Lower leg skin (tissue), 3 donors: ENCODE measurements at regions not wholly inside any gene's neighbourhood (a gene's known extent, or its start where the extent isn't known, plus 50 kb on each side); places are given as distances from the start of the nearest gene placed in this dataset.

ENCODE experiments used
- POLR2A ChIP-seq, 2 donors: fragments of 450-650 bp; IDR thresholded peaks; one replicate each; pipeline ENCODE4 v1.6.1; 2016 to 2017; ENCODE audit warnings: antibody characterized with exemption in 2 of 2, mild to moderate bottlenecking in 1 of 2, moderate library complexity in 1 of 2
- TF ChIP-seq, protein P1 (sequence below), 3 donors: fragments of 450-650 bp; IDR thresholded peaks; one replicate each; pipeline ENCODE4 v1.5.1; 2016; ENCODE audit warnings: antibody characterized with exemption in 3 of 3, mild to moderate bottlenecking in 3 of 3, moderate library complexity in 2 of 3

DNA sequence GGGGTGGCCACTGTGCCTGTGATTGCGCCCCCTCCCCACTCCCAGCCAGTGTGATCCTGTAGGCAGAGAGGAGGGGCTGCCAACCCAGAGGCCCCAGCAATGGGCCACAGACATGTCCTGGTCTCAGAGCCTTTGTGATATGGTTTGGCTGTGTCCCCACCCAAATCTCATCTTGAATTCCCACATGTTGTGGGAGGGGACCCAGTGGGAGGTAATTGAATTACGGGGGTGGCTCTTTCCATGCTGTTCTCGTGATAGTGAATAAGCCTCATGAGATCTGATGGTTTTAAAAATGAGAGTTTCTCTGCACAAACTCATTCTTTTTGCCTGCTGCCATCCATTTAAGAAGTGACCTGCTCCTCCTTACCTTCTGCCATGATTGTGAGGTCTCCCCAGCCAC, 56.8 kb upstream of the ZNF469 start:
- TF ChIP-seq, protein P1, sequence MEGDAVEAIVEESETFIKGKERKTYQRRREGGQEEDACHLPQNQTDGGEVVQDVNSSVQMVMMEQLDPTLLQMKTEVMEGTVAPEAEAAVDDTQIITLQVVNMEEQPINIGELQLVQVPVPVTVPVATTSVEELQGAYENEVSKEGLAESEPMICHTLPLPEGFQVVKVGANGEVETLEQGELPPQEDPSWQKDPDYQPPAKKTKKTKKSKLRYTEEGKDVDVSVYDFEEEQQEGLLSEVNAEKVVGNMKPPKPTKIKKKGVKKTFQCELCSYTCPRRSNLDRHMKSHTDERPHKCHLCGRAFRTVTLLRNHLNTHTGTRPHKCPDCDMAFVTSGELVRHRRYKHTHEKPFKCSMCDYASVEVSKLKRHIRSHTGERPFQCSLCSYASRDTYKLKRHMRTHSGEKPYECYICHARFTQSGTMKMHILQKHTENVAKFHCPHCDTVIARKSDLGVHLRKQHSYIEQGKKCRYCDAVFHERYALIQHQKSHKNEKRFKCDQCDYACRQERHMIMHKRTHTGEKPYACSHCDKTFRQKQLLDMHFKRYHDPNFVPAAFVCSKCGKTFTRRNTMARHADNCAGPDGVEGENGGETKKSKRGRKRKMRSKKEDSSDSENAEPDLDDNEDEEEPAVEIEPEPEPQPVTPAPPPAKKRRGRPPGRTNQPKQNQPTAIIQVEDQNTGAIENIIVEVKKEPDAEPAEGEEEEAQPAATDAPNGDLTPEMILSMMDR (IDR thresholded peaks at IDR 0.05) = no peak
- no peak for TF ChIP-seq POLR2A (IDR thresholded peaks at IDR 0.05)
